GM13977 (cell line): ENCODE measurements at regions not wholly inside any gene's neighbourhood (a gene's known extent, or its start where the extent isn't known, plus 50 kb on each side); places are given as distances from the start of the nearest gene placed in this dataset.

Experiments used
- DNase-seq: peaks from one replicate; pipeline ENCODE4 v3.0.0; 2012; ENCODE audit warnings: low spot score
- in situ Hi-C: fragments of 300-500 bp; cut with MboI; formaldehyde crosslinking; loops from one replicate; pipeline ENCODE4 v1.12.0; 2022; ENCODE audit warnings: low sequenced_read_pairs, low pct_unique_long_range_greater_than_20kb, mixed read lengths, inconsistent platforms; ENCODE audit not compliant: unreplicated experiment
- TF ChIP-seq, protein P1 (sequence below): IDR thresholded peaks from 2 replicates; pipeline ENCODE4 v1.5.1; 2012; ENCODE audit warnings: mild to moderate bottlenecking, control low read depth; ENCODE audit not compliant: insufficient read depth; ENCODE audit errors: extremely low read depth, missing control alignments

DNA sequence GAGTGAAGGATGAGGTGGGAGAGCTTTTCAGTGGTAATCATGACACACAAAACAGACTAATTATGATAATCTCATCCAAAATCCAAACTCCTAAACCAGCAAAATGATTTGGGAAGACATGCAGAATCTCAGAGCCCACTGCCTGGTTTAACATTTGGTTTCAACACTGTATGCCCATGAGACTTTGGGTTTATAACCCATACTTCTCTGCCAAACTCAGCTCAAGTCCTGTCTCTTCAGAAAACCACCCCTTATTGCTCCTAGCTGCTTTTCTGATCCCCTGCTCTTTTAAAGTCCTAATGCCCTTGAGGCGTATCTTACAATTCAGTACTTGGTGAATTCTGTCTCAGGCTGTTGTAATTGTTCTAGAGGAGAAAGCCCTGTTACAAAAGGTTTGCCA lies 593.0 kb upstream of the ID2 start:
- DNase-seq = no peak
- TF ChIP-seq, protein P1, sequence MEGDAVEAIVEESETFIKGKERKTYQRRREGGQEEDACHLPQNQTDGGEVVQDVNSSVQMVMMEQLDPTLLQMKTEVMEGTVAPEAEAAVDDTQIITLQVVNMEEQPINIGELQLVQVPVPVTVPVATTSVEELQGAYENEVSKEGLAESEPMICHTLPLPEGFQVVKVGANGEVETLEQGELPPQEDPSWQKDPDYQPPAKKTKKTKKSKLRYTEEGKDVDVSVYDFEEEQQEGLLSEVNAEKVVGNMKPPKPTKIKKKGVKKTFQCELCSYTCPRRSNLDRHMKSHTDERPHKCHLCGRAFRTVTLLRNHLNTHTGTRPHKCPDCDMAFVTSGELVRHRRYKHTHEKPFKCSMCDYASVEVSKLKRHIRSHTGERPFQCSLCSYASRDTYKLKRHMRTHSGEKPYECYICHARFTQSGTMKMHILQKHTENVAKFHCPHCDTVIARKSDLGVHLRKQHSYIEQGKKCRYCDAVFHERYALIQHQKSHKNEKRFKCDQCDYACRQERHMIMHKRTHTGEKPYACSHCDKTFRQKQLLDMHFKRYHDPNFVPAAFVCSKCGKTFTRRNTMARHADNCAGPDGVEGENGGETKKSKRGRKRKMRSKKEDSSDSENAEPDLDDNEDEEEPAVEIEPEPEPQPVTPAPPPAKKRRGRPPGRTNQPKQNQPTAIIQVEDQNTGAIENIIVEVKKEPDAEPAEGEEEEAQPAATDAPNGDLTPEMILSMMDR = no peak
- in situ Hi-C loops = no loop called here

DNA sequence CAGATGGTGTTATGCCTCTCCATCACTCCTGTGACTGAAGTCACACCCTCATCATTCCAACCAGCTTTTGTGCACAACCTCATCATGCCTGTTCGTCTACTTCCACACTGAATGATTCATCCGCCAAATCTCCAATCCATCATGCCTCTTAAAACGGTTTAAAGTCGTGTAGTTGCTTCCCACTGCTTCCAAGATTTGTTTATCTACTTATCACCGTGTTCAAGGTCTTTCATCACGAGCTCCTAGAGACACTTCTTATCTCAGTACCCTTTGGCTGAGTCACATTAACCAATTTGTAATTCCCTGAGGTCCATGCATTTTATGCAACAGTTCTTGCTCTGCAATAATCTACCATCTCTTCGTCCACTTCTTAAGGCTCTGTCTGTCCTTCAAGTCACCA lies 592.3 kb upstream of the ID2 start:
- in situ Hi-C loops = no loop called here
- no peak for DNase-seq
- TF ChIP-seq, protein P1 = no peak

DNA sequence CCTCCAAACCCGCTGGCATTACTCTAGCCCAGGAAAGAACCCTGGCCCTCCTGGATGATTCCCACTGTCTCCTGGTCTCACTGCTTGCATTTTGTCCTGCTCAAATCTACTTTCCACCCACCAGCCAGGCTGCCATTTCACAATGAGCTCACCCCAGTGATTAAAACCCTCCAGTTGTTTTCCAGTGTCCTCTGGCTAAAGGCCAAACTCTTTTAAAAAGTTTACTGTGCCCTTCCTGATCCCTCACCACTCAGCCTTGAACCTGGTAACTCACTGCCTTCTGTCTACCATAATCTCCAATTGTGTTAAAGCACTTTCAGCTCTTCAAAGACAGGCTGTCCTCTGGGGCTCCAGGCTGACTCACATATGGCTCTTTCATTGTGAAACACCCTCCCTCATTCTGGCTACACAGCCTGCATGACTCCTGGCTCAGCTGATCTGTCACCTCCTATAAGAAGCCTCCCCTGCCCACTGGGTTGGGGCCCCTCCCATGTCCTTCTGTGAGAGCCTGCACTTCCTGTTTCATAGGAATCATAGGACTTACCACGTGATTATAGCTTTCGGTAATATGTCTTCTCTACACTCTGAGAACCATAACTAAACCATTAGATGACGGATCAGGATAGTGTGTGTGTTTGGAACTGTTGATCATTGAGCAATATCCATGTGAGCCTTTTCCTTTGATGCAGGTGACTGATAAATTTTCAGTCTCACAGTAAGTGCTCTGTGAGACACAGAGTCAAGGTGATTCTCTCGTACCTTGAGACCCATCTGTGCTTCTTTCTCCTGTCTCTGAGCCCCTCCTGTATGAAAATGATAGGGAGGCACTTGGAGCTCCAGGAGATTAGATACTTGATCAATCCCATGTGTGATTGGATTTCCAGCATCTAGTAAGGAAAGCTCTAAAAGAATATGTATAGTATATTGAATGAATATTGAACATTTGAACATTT lies 590.8 kb upstream of the ID2 start:
- in situ Hi-C loops = no loop called here
- TF ChIP-seq, protein P1 = no peak
- DNase-seq = no peak

DNA sequence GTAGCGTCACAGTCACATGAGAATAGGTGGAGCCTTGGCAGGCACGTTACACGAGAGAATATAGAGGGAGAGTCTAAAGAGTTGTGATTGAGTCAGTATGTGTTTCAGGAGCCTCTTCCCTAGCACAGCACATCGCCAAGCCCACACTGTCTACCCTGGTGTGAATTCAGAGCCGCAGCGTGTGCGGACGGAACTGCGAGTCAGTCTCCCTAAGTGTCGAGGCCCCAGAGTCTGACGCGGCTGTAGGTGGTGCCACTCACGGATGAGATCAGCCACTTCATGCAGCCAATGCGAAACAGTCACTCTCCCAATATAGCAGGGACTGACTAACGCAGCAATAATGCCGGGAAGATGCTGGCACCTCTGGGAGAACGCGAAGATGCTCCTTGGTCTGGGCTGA lies 587.3 kb upstream of the ID2 start:
- DNase-seq = no peak
- in situ Hi-C loops = no loop called here
- TF ChIP-seq, protein P1 = no peak

DNA sequence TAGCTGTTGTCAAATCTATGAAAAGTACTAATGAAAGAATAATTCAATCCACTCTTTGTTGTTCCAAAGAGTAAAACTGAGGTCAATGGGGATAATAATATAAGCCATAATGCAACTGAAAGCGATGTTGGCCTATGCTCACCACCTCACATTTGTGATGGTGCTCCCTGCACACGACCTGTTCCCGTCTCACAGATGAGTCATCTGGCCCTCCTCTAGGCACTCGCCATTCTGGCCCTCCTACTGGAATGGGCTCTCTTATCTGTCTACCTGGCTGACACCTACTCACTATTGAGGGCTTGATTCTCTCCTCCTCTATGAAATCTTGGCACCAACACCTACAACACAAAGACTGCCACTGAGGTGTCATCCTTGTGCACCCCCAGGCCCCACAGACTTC lies 585.9 kb upstream of the ID2 start:
- in situ Hi-C loops = no loop called here
- TF ChIP-seq, protein P1 = no peak
- no peak for DNase-seq

DNA sequence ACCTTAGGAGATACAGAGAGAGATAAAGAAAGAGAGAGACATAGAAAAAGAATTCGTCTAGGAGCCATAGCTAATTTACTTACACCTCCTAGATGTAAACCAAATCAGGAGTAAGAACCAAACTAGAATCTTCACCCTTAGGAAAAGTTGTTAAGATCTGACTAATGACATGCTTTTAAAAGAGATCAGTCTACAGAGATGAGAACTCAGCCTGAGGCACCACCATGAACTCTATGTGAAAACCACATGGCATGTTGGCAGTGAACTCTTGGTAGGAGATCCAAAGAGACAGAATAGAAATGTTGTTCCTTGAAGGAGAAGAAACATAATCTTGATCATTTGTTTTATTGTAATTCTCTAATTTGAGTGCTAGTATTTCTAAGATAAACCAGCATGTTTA lies 585.4 kb upstream of the ID2 start:
- in situ Hi-C loops = no loop called here
- no peak for DNase-seq
- TF ChIP-seq, protein P1 = no peak
